ENCODE measurements at regions not wholly inside any gene's neighbourhood (a gene's known extent, or its start where the extent isn't known, plus 50 kb on each side); places are given as distances from the start of the nearest gene placed in this dataset.

DNA sequence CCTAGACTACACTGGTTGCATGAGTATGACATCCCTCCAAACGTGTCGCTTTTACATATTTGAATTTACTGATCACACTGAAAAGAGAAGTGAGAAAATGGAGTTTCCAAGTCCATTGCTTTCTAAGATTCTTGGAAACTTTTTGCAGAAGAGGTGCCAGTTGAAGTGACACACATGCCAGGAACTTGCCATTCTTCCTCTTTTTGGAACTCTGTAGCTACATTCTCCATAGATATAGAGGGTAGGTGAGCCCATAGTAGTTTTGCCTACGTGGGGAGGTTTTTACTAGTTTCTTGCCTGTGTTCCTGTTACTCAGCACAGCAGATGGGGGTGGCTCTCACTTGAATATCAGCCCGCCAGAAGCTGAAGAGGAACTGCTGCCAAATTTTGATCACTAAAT is 286.6 kb upstream of the NRP1 start:
- H3K36me3 ChIP-seq (ENCODE audit: control insufficient read depth, low read length): no peaks in the 10 kb centered on the region
- H3K27ac ChIP-seq (ENCODE audit: low read depth, low read length): no peak overlapping the region
- no peak overlapping the region for H3K4me3 ChIP-seq (ENCODE audit: low read length)
- no peak for TF ChIP-seq EZH2phosphoT487 (IDR thresholded peaks at IDR 0.05; ENCODE audit: borderline replicate concordance, low read length)
- TF ChIP-seq, protein P1, sequence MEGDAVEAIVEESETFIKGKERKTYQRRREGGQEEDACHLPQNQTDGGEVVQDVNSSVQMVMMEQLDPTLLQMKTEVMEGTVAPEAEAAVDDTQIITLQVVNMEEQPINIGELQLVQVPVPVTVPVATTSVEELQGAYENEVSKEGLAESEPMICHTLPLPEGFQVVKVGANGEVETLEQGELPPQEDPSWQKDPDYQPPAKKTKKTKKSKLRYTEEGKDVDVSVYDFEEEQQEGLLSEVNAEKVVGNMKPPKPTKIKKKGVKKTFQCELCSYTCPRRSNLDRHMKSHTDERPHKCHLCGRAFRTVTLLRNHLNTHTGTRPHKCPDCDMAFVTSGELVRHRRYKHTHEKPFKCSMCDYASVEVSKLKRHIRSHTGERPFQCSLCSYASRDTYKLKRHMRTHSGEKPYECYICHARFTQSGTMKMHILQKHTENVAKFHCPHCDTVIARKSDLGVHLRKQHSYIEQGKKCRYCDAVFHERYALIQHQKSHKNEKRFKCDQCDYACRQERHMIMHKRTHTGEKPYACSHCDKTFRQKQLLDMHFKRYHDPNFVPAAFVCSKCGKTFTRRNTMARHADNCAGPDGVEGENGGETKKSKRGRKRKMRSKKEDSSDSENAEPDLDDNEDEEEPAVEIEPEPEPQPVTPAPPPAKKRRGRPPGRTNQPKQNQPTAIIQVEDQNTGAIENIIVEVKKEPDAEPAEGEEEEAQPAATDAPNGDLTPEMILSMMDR (IDR thresholded peaks at IDR 0.05; ENCODE audit: low read depth, low read length, poor library complexity, severe bottlenecking): no peak
- H3K9me3 ChIP-seq (ENCODE audit: control insufficient read depth, insufficient read depth, low read length): no peaks in the 10 kb centered on the region; the same call in 1 of the 2 replicates
- H4K20me1 ChIP-seq (ENCODE audit: control insufficient read depth, insufficient read depth, low read depth, low read length): no peaks in the 10 kb centered on the region
- H3K79me2 ChIP-seq (ENCODE audit: control insufficient read depth, low read length): no peaks in the 10 kb centered on the region
- no peaks in the 10 kb centered on the region for H3F3A ChIP-seq (ENCODE audit: control insufficient read depth, insufficient read depth)
- no peak overlapping the region for H3K4me2 ChIP-seq (ENCODE audit: low read length)
- H3K27me3 ChIP-seq (ENCODE audit: control insufficient read depth, low read length): no peaks in the 10 kb centered on the region
- H3K9me2 ChIP-seq (replicated peaks; ENCODE audit: control insufficient read depth, low read length): no peaks in the 10 kb centered on the region
- H3K4me1 ChIP-seq (ENCODE audit: control insufficient read depth, low read length): no peaks in the 10 kb centered on the region

DNA sequence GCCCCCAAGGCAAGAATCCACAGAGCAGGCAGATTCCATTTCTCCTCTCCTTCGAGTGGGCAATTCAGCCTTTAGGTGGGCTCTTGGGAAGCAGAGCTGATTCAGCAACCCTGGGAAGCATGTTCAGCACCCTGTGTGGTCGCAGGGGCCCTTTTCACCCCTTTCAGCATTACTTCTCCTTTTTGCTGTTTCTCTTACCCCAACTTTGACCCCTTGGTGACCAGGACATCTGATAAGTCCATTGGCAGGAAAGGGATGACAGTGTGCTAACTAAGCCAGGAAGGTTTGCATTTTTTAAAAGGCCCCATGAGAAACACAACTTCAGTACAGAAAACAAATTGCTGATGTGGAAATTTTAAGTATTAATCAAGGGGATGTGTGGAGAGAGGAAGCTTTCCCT is 283.7 kb upstream of the NRP1 start:
- Histone ChIP-seq H3K79me2 (ENCODE audit: control insufficient read depth, low read length) (no peaks in the 10 kb centered on the region), H3K9me3 (ENCODE audit: control insufficient read depth, insufficient read depth, low read length) (no peaks in the 10 kb centered on the region; the same call in 1 of the 2 replicates), H3K4me1 (ENCODE audit: control insufficient read depth, low read length) (no peaks in the 10 kb centered on the region), H3K27ac (ENCODE audit: low read depth, low read length) (no peak overlapping the region), H3F3A (ENCODE audit: control insufficient read depth, insufficient read depth) (no peaks in the 10 kb centered on the region), H3K36me3 (ENCODE audit: control insufficient read depth, low read length) (no peaks in the 10 kb centered on the region), H3K4me2 (ENCODE audit: low read length) (no peak overlapping the region), H3K9me2 (replicated peaks; ENCODE audit: control insufficient read depth, low read length) (no peaks in the 10 kb centered on the region), H3K4me3 (ENCODE audit: low read length) (no peak overlapping the region), H4K20me1 (ENCODE audit: control insufficient read depth, insufficient read depth, low read depth, low read length) (no peaks in the 10 kb centered on the region), H3K27me3 (ENCODE audit: control insufficient read depth, low read length) (no peaks in the 10 kb centered on the region)
- TF ChIP-seq, protein P1 (IDR thresholded peaks at IDR 0.05; ENCODE audit: low read depth, low read length, poor library complexity, severe bottlenecking): no peak
- no peak for TF ChIP-seq EZH2phosphoT487 (IDR thresholded peaks at IDR 0.05; ENCODE audit: borderline replicate concordance, low read length)

DNA sequence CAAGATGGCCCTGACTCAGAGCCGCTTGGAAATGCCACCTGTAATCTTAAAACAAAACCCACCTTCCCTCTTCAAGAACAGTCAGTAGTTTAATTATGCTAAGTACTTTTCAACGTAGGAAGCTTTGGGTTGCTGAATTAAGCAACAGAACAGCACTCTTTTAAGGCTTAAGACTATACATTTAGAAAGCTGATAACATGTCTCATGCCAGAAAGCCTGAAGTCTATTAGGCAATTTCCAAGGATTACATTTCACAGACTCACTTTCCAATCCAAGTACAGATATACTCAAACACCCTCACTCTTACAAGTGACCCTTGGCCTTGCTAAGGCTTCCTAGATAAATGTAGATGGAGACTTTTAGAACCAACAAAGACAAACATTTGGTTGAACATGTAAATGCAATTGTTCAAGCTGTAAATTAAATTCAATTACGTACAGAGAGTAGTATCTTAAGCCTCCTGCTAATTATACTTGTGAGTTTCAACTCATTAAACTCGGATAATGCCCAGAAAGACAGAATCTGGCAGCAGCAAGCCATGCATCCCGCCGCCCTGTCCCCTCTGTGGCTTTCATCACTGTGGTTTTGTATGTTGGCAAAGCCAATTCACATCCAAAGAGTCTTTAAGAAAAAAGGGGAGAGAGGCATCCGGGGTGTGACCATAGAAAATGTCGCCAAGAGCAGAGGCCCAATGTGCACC is 283.1 kb upstream of the NRP1 start:
- no peaks in the 10 kb centered on the region for H3K9me2 ChIP-seq (replicated peaks; ENCODE audit: control insufficient read depth, low read length)
- H3K36me3 ChIP-seq (ENCODE audit: control insufficient read depth, low read length): no peaks in the 10 kb centered on the region
- H3F3A ChIP-seq (ENCODE audit: control insufficient read depth, insufficient read depth): no peaks in the 10 kb centered on the region
- no peak overlapping the region for H3K4me3 ChIP-seq (ENCODE audit: low read length)
- no peaks in the 10 kb centered on the region for H3K79me2 ChIP-seq (ENCODE audit: control insufficient read depth, low read length)
- no peak overlapping the region for H3K4me2 ChIP-seq (ENCODE audit: low read length)
- H3K27ac ChIP-seq (ENCODE audit: low read depth, low read length): no peak overlapping the region
- H4K20me1 ChIP-seq (ENCODE audit: control insufficient read depth, insufficient read depth, low read depth, low read length): no peaks in the 10 kb centered on the region
- TF ChIP-seq EZH2phosphoT487 (IDR thresholded peaks at IDR 0.05; ENCODE audit: borderline replicate concordance, low read length): no peak
- TF ChIP-seq, protein P1 (IDR thresholded peaks at IDR 0.05; ENCODE audit: low read depth, low read length, poor library complexity, severe bottlenecking): no peak
- no peaks in the 10 kb centered on the region for H3K27me3 ChIP-seq (ENCODE audit: control insufficient read depth, low read length)
- no peaks in the 10 kb centered on the region; the same call in 1 of the 2 replicates for H3K9me3 ChIP-seq (ENCODE audit: control insufficient read depth, insufficient read depth, low read length)
- no peaks in the 10 kb centered on the region for H3K4me1 ChIP-seq (ENCODE audit: control insufficient read depth, low read length)
